Spleen (tissue), 7 donors: ENCODE measurements at regions not wholly inside any gene's neighbourhood (a gene's known extent, or its start where the extent isn't known, plus 50 kb on each side); places are given as distances from the start of the nearest gene placed in this dataset.

Experiments
- CTCF ChIP-seq, 11 experiments: fragments of 200-600 bp in 7 of 11; fragments of 450-650 bp in 4 of 11; sonication (generic) in 4 of 11; IDR thresholded peaks in 8 of 11; conservative IDR thresholded peaks in 3 of 11; 1 replicate in 7 of 11; 2 replicates in 4 of 11; pipeline versions ENCODE4 v1.4.0 to v1.8.0; 2016 to 2021; ENCODE audit warnings: antibody characterized with exemption in 11 of 11, inconsistent platforms in 4 of 11, mild to moderate bottlenecking in 1 of 11
- POLR2AphosphoS5 ChIP-seq, 3 donors: sonication (generic); formaldehyde crosslinking; IDR thresholded peaks; one replicate each; pipeline ENCODE4 v1.5.1; 2017; ENCODE audit warnings: antibody characterized with exemption in 3 of 3
- donor health status: DM: no; HTN: no; CAD: no; lungs with moderate emphysema.
- donor health status: DM: no; HTN: no; CAD: no.
- donor health status: DM: no; HTN: no; CAD: no.

GRCh38 chr10:61285749-61286148 is 167.4 kb downstream of the TMEM26 start:
- TF ChIP-seq CTCF (IDR thresholded peaks at IDR 0.05 in 8 of 11, conservative IDR thresholded peaks at IDR 0.05 in 3 of 11) (no peak), POLR2AphosphoS5 (IDR thresholded peaks at IDR 0.05) (no peak)
